ENCODE measurements at regions not wholly inside any gene's neighbourhood (a gene's known extent, or its start where the extent isn't known, plus 50 kb on each side); places are given as distances from the start of the nearest gene placed in this dataset.

DNA sequence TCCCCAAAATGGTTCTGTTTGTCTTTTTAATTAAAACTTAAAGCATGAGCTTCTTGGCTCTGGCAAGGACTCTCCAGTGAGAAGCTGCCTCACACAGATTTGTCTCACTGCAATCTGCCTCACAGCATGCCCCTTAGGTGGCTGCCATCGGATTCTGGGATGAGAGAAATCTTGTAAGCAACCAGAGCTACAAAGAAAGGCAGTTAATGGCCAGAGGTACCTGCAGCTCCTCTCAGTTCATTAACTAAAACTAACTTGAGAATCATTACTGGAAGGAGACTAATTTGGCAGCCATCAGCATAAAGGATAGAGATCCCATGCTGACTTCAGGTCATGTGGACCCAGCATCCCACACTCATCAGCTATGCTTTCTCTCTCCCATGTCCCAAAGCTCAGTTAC lies 220.6 kb upstream of the DMAC1 start:
- TF ChIP-seq, protein P1, sequence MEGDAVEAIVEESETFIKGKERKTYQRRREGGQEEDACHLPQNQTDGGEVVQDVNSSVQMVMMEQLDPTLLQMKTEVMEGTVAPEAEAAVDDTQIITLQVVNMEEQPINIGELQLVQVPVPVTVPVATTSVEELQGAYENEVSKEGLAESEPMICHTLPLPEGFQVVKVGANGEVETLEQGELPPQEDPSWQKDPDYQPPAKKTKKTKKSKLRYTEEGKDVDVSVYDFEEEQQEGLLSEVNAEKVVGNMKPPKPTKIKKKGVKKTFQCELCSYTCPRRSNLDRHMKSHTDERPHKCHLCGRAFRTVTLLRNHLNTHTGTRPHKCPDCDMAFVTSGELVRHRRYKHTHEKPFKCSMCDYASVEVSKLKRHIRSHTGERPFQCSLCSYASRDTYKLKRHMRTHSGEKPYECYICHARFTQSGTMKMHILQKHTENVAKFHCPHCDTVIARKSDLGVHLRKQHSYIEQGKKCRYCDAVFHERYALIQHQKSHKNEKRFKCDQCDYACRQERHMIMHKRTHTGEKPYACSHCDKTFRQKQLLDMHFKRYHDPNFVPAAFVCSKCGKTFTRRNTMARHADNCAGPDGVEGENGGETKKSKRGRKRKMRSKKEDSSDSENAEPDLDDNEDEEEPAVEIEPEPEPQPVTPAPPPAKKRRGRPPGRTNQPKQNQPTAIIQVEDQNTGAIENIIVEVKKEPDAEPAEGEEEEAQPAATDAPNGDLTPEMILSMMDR (IDR thresholded peaks at IDR 0.05) = no peak
- no peak for TF ChIP-seq POLR2A (IDR thresholded peaks at IDR 0.05)
- TF ChIP-seq EP300 (IDR thresholded peaks at IDR 0.05; ENCODE audit: low read depth) = no peak

Measured in transverse colon (tissue), 3 donors.